A673 (cell line): ENCODE measurements at regions not wholly inside any gene's neighbourhood (a gene's known extent, or its start where the extent isn't known, plus 50 kb on each side); places are given as distances from the start of the nearest gene placed in this dataset.
A peak's percentile ranks its signal among the peaks of the same experiment; 100 is the strongest.

Experiments
- BruUV-seq: library from RNA; stranded (reverse); fragments of 400-500 nt; replicated peaks from 2 replicates; lab custom pipeline; 2021; lab: Mats Ljungman, UMichigan
- CTCF ChIA-PET: fragments of 300-600 bp; sonication (Branson Sonifier 250); formaldehyde crosslinking; loops from one replicate; lab custom pipeline; 2022; ENCODE audit warnings: antibody characterized with exemption; lab: Charles Lee
- POLR2A ChIA-PET: fragments of 300-600 bp; sonication (Branson Sonifier 250); formaldehyde crosslinking; loops from one replicate; lab custom pipeline; 2022; ENCODE audit warnings: antibody characterized with exemption; ENCODE audit not compliant: low non-redundant PET; lab: Charles Lee
- DNase-seq: peaks from one replicate; pipeline ENCODE4 v3.0.0-alpha.2; 2015; ENCODE audit warnings: low spot score
- H3K27ac ChIP-seq: fragments of 200-600 bp; sonication (generic); 2 replicates; pipeline ENCODE4 v1.5.1; 2016; ENCODE audit warnings: mixed run types, low read depth, mild to moderate bottlenecking, mixed read lengths, antibody characterized with exemption, low read length; ENCODE audit not compliant: poor library complexity, severe bottlenecking
- H3K27me3 ChIP-seq: fragments of 200-600 bp; sonication (generic); replicated peaks from 2 replicates; pipeline ENCODE4 v1.6.1; 2017; ENCODE audit warnings: mixed run types, low read depth, mild to moderate bottlenecking, mixed read lengths, antibody characterized with exemption, low read length; ENCODE audit not compliant: insufficient read depth, poor library complexity
- H3K36me3 ChIP-seq: fragments of 200-600 bp; sonication (generic); 2 replicates; pipeline ENCODE4 v1.6.1; 2016; ENCODE audit warnings: mixed run types, mild to moderate bottlenecking, mixed read lengths, antibody characterized with exemption, low read length; ENCODE audit not compliant: insufficient read depth, poor library complexity, severe bottlenecking
- H3K4me1 ChIP-seq: fragments of 200-600 bp; sonication (generic); 2 replicates; pipeline ENCODE4 v1.6.1; 2017; ENCODE audit warnings: mixed run types, mild to moderate bottlenecking, mixed read lengths, antibody characterized with exemption, low read length; ENCODE audit not compliant: insufficient read depth, poor library complexity, severe bottlenecking
- H3K4me3 ChIP-seq: fragments of 200-600 bp; sonication (generic); 2 replicates; pipeline ENCODE4 v1.5.1; 2016; ENCODE audit warnings: low read depth, mixed run types, mild to moderate bottlenecking, mixed read lengths, low read length; ENCODE audit not compliant: poor library complexity, severe bottlenecking
- H3K9me3 ChIP-seq: fragments of 200-600 bp; sonication (generic); 2 replicates; pipeline ENCODE4 v1.6.1; 2016; ENCODE audit warnings: mixed run types, low read depth, mild to moderate bottlenecking, mixed read lengths, antibody characterized with exemption, low read length; ENCODE audit not compliant: poor library complexity, severe bottlenecking
- CTCF ChIP-seq: fragments of 300-800, 200-600 bp; sonication (generic); conservative IDR thresholded peaks from 2 replicates; pipeline ENCODE4 v1.5.1; 2017; ENCODE audit warnings: low read depth, mild to moderate bottlenecking, antibody characterized with exemption, low read length, moderate library complexity, mixed read lengths
- EZH2 ChIP-seq: fragments of 200-600 bp; sonication (generic); IDR thresholded peaks from 2 replicates; pipeline ENCODE4 v1.6.1; 2017; ENCODE audit warnings: borderline replicate concordance, low read depth, mild to moderate bottlenecking, mixed read lengths, antibody characterized with exemption, low read length; ENCODE audit not compliant: poor library complexity, severe bottlenecking
- intact Hi-C: fragments of 100-400 bp; cut with micrococcal nuclease; formaldehyde crosslinking; loops from one replicate; pipeline ENCODE4 v1.10.0; 2022; ENCODE audit not compliant: unreplicated experiment

- no peak overlapping the region for H3K27ac ChIP-seq
- no peaks in the 10 kb centered on the region for H3K9me3 ChIP-seq
- CTCF ChIA-PET = no interaction called here
- intact Hi-C loops = no loop called here
- no peak for TF ChIP-seq CTCF
- no peaks in the 10 kb centered on the region for H3K27me3 ChIP-seq
- no peak overlapping the region for H3K4me3 ChIP-seq
- POLR2A ChIA-PET = no interaction called here
- DNase-seq = no peak
- H3K36me3 ChIP-seq = no peaks in the 10 kb centered on the region
- no TSS peak for BruUV-seq
- peaks cover 7% of the 10 kb centered on the region for H3K4me1 ChIP-seq
Measured at GRCh38 chrX:40908026-40908425, 172.7 kb upstream of the MED14 start.

DNA sequence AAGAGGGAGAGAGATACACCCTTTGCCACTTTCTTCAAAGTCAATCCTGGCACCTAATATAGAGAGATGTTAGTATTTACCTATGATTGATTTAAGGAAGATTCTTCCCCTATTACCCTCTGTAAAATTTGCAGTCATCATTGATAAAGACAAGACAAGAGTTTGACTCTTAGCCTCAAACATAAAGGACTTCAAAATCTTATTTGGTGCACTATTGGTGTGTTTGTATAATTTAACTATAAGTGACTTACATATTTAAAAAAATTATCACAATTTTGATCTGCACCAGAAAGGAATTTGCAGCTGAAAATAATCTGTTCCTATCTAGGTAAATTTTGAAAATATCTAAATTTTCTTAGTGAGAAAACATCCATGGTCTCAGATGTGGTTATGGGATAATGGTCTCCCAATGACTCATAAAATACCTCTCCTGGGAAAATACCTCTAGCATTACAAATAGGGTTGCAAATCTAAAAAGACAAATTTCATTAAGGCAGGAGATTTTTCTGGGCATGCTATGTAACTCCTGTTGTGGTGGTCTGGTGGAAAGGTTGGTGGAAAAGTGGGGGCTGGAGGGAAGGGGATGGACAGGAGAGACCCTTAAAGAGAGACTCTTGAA lies 173.6 kb upstream of the MED14 start:
- H3K9me3 ChIP-seq = no peaks in the 10 kb centered on the region
- peaks cover 7% of the 10 kb centered on the region for H3K4me1 ChIP-seq
- intact Hi-C loops = no loop called here
- no peak overlapping the region for H3K4me3 ChIP-seq
- no TSS peak for BruUV-seq
- ChIA-PET POLR2A (no interaction called here), CTCF (no interaction called here)
- TF ChIP-seq CTCF = no peak
- TF ChIP-seq EZH2 = no peak
- no peak for DNase-seq
- no peaks in the 10 kb centered on the region for H3K36me3 ChIP-seq
- H3K27me3 ChIP-seq = no peaks in the 10 kb centered on the region
- H3K27ac ChIP-seq = no peak overlapping the region

DNA sequence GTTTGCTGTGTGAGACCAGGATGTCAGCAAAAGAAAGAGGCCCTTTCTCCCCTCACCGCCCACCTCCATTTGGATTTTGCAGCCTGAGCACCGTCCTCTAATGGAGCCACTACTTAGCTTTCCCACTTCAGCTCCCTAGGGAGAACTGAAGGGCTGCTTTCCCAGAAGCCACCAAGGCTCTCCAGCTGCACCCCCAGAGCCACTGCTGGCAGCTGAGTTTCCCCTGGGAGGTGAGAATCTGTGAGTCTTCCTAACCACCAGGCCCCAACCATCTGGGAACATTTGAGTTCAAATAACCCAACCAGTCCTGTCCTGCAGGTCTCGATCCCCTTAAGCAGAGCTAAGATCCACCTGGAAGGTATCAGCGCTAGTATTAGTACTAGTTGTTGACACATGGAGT lies 173.1 kb upstream of the USP9X start:
- POLR2A ChIA-PET = interaction anchor here (0.5 kb wide), 1 partner anchor 37 kb away, joined by 3 read pairs; no protein-coding TSS in a partner anchor
- Histone ChIP-seq H3K27me3 (no peaks in the 10 kb centered on the region), H3K36me3 (no peaks in the 10 kb centered on the region), H3K27ac (no peak overlapping the region), H3K4me3 (no peak overlapping the region), H3K4me1 (peaks cover 7% of the 10 kb centered on the region), H3K9me3 (no peaks in the 10 kb centered on the region)
- no peak for TF ChIP-seq EZH2
- TF ChIP-seq CTCF = no peak
- intact Hi-C loops = no loop called here
- DNase-seq = peak; percentile 47
- CTCF ChIA-PET = no interaction called here
- BruUV-seq = no TSS peak
